Keratinocyte (primary cell): ENCODE measurements at regions not wholly inside any gene's neighbourhood (a gene's known extent, or its start where the extent isn't known, plus 50 kb on each side); places are given as distances from the start of the nearest gene placed in this dataset.
A peak's percentile ranks its signal among the peaks of the same experiment; 100 is the strongest.

ENCODE experiments used
- CTCF ChIP-seq, 3 experiments: IDR thresholded peaks in 1 of 3; conservative IDR thresholded peaks in 1 of 3; optimal IDR thresholded peaks in 1 of 3; 2 replicates in 2 of 3; 3 replicates in 1 of 3; pipeline versions ENCODE3 to v1.5.1; 2011; ENCODE audit warnings: low read length in 3 of 3, mild to moderate bottlenecking in 3 of 3, moderate library complexity in 2 of 3, control low read depth in 1 of 3, inconsistent platforms in 1 of 3; ENCODE audit not compliant: insufficient read depth in 2 of 3; ENCODE audit errors: extremely low read depth in 1 of 3
- EZH2 ChIP-seq: IDR thresholded peaks from one replicate; pipeline ENCODE4 v1.6.1; 2012; ENCODE audit warnings: inconsistent platforms, mild to moderate bottlenecking, low read length, moderate library complexity

DNA sequence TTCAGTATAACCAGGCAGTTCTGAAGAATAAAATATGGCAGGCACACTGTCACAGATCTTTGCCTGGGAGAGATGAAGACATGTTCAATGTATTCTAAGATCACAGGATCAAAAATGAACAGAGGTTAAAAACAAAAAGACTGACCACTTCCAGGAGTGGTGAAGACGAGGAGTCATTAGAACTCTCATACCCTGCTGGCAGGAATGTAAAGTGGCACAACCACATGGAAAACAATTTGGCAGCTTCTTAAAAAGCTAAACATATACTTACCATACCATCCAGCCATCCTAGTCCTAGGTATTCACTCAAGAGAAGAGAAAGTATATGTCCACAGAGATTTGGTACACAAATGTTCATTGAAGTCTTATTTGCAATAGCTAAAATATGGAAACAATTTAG is 406.3 kb downstream of the NPIPA8 start:
- TF ChIP-seq CTCF (optimal IDR thresholded peaks at IDR 0.05 in 1 of 3, IDR thresholded peaks at IDR 0.05 in 1 of 3, conservative IDR thresholded peaks at IDR 0.05 in 1 of 3; ENCODE audit: extremely low read depth in 1 of 3, insufficient read depth in 2 of 3, low read length in 3 of 3) (peak in 1 of 3 experiments; percentile 24), EZH2 (no peak)
